PC-3 (cell line): ENCODE measurements at regions not wholly inside any gene's neighbourhood (a gene's known extent, or its start where the extent isn't known, plus 50 kb on each side); places are given as distances from the start of the nearest gene placed in this dataset.

ENCODE experiments used
- ATAC-seq: fragments of 200-7000 bp; cut with Tn5 transposase; 2 replicates; pipeline ENCODE4 v1.9.1; 2020; ENCODE audit warnings: mild to moderate bottlenecking, moderate library complexity
- BruUV-seq: library from RNA; stranded (reverse); fragments of 400-500 nt; replicated peaks from 2 replicates; lab custom pipeline; 2021; lab: Mats Ljungman, UMichigan
- CTCF ChIA-PET: fragments of 300-600 bp; sonication (Branson Sonifier 250); formaldehyde crosslinking; loops from one replicate; lab custom pipeline; 2022; ENCODE audit warnings: antibody characterized with exemption; lab: Charles Lee
- POLR2A ChIA-PET: fragments of 300-600 bp; sonication (Branson Sonifier 250); formaldehyde crosslinking; loops from one replicate; lab custom pipeline; 2022; ENCODE audit warnings: antibody characterized with exemption; ENCODE audit not compliant: unreplicated experiment; lab: Charles Lee
- DNase-seq: peaks from one replicate; pipeline ENCODE4 v3.0.0-alpha.2; 2015
- H2AFZ ChIP-seq: fragments of 300-600 bp; sonication (generic); 2 replicates; pipeline ENCODE4 v1.6.0; 2016; ENCODE audit warnings: antibody characterized with exemption, low read length
- H3F3A ChIP-seq: fragments of 300-600 bp; sonication (generic); one replicate; pipeline ENCODE4 v1.6.0; 2017; ENCODE audit warnings: antibody characterized with exemption, low read length, control low read depth, mild to moderate bottlenecking; ENCODE audit not compliant: unreplicated experiment
- H3K27ac ChIP-seq: fragments of 300-600 bp; sonication (generic); 2 replicates; pipeline ENCODE4 v1.5.1; 2016; ENCODE audit warnings: mild to moderate bottlenecking, low read length
- H3K27me3 ChIP-seq: fragments of 300-600 bp; sonication (generic); 2 replicates; pipeline ENCODE4 v1.6.1; 2016; ENCODE audit warnings: low read length, mixed read lengths
- H3K36me3 ChIP-seq: fragments of 300-600 bp; sonication (generic); 2 replicates; pipeline ENCODE4 v1.6.1; 2016; ENCODE audit warnings: low read depth, mixed run types, low read length, mixed read lengths
- H3K4me1 ChIP-seq: fragments of 300-600 bp; sonication (generic); 2 replicates; pipeline ENCODE4 v1.5.1; 2016; ENCODE audit warnings: low read length; ENCODE audit not compliant: insufficient read depth
- H3K4me2 ChIP-seq: fragments of 300-600 bp; sonication (generic); 2 replicates; pipeline ENCODE4 v1.6.0; 2016; ENCODE audit warnings: low read length
- H3K4me3 ChIP-seq: fragments of 300-600 bp; sonication (generic); 2 replicates; pipeline ENCODE4 v1.5.1; 2016; ENCODE audit warnings: mild to moderate bottlenecking, low read length, mixed read lengths
- H3K79me2 ChIP-seq: fragments of 300-600 bp; sonication (generic); 2 replicates; pipeline ENCODE4 v1.6.1; 2017; ENCODE audit warnings: low read length, mixed read lengths
- H3K9ac ChIP-seq: fragments of 300-600 bp; sonication (generic); 2 replicates; pipeline ENCODE4 v1.6.0; 2016; ENCODE audit warnings: mild to moderate bottlenecking, low read length
- H3K9me2 ChIP-seq: fragments of 300-600 bp; sonication (generic); replicated peaks from 2 replicates; pipeline ENCODE4 v1.6.1; 2016; ENCODE audit warnings: mixed run types, low read length, mixed read lengths
- H3K9me3 ChIP-seq: fragments of 300-600 bp; sonication (generic); 2 replicates; pipeline ENCODE4 v1.6.1; 2016; ENCODE audit warnings: low read length, mixed read lengths
- H4K20me1 ChIP-seq: fragments of 300-600 bp; sonication (generic); 2 replicates; pipeline ENCODE4 v1.6.1; 2016; ENCODE audit warnings: low read length, mixed read lengths
- EZH2 ChIP-seq: fragments of 300-600 bp; sonication (generic); IDR thresholded peaks from one replicate; pipeline ENCODE4 v1.6.1; 2017; ENCODE audit warnings: antibody characterized with exemption, mild to moderate bottlenecking, low read length; ENCODE audit not compliant: unreplicated experiment
- EZH2phosphoT487 ChIP-seq: fragments of 300-600 bp; sonication (generic); IDR thresholded peaks from 2 replicates; pipeline ENCODE4 v1.6.1; 2018; ENCODE audit warnings: mild to moderate bottlenecking, antibody characterized with exemption, low read length, borderline replicate concordance
- intact Hi-C: fragments of 100-400 bp; cut with micrococcal nuclease; formaldehyde crosslinking; loops from 2 replicates; pipeline ENCODE4 v1.9.0; 2023
- TF ChIP-seq, protein P1 (sequence below): fragments of 300-600 bp; sonication (generic); conservative IDR thresholded peaks from 2 replicates; pipeline ENCODE4 v1.5.1; 2017; ENCODE audit warnings: antibody characterized with exemption, low read depth, mild to moderate bottlenecking, low read length

DNA sequence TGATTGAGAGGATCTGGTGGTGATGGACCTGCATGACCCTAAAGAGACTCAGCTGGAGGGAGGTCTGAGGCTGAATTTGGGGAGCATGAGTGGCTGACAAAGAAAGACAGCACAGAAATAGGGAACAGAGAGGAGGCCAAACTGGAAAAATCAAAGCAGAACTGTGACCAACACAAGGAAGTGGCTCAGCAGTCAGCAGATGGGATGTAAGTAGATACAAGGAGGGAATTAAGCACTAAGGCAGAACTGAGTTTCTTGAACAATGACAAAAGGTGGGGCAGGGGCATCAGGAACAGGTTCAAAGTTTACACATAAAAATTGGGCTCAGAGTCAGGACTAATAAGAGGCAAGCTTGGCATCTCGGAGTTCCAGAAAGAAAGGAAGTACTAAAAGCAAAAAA is 144.3 kb upstream of the KLF3 start:
- H3K27ac ChIP-seq: no peak overlapping the region

DNA sequence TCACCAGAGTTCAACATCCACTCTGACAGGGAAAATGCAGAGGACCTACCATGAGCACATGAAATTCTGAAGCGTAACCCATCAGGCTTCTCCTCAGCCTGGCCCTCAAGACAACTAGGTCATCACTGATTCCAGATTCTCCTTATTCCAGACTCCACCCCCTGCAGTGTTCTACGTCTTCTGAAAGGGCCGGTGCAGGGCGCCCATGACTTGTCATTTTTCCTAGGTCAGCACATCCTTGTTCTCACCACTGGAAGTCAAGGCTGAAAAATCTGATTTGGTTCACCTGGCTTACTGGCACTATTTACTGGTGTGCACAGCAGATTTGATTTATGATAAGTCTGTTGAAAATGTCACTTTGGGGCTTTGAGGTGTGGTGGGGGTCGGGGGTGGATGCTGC is 140.9 kb upstream of the KLF3 start:
- DNase-seq (no peak), ATAC-seq (no peak)
- Histone ChIP-seq H3K27me3 (no peaks in the 10 kb centered on the region), H3K4me3 (no peak overlapping the region), H3K36me3 (no peaks in the 10 kb centered on the region), H3K9me2 (no peaks in the 10 kb centered on the region), H3K4me2 (no peak overlapping the region), H4K20me1 (no peaks in the 10 kb centered on the region), H3K27ac (no peak overlapping the region), H3K9ac (no peak overlapping the region), H3F3A (no peaks in the 10 kb centered on the region), H2AFZ (no peak overlapping the region), H3K79me2 (no peaks in the 10 kb centered on the region), H3K4me1 (no peaks in the 10 kb centered on the region), H3K9me3 (no peaks in the 10 kb centered on the region)
- intact Hi-C loops: no loop called here
- POLR2A ChIA-PET: no interaction called here
- TF ChIP-seq EZH2phosphoT487: no peak
- no peak for TF ChIP-seq EZH2
- TF ChIP-seq, protein P1, sequence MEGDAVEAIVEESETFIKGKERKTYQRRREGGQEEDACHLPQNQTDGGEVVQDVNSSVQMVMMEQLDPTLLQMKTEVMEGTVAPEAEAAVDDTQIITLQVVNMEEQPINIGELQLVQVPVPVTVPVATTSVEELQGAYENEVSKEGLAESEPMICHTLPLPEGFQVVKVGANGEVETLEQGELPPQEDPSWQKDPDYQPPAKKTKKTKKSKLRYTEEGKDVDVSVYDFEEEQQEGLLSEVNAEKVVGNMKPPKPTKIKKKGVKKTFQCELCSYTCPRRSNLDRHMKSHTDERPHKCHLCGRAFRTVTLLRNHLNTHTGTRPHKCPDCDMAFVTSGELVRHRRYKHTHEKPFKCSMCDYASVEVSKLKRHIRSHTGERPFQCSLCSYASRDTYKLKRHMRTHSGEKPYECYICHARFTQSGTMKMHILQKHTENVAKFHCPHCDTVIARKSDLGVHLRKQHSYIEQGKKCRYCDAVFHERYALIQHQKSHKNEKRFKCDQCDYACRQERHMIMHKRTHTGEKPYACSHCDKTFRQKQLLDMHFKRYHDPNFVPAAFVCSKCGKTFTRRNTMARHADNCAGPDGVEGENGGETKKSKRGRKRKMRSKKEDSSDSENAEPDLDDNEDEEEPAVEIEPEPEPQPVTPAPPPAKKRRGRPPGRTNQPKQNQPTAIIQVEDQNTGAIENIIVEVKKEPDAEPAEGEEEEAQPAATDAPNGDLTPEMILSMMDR: no peak
- no TSS peak for BruUV-seq
- CTCF ChIA-PET: no interaction called here

More for the DNA sequence above, 144.3 kb upstream of the KLF3 start:
- DNase-seq (no peak), ATAC-seq (no peak)
- ChIA-PET POLR2A (no interaction called here), CTCF (no interaction called here)
- Histone ChIP-seq H4K20me1 (no peaks in the 10 kb centered on the region), H3F3A (no peaks in the 10 kb centered on the region), H3K9me2 (no peaks in the 10 kb centered on the region), H3K4me1 (no peaks in the 10 kb centered on the region), H3K4me2 (no peak overlapping the region), H3K9me3 (no peaks in the 10 kb centered on the region), H3K27me3 (no peaks in the 10 kb centered on the region), H3K79me2 (no peaks in the 10 kb centered on the region), H3K9ac (no peak overlapping the region), H3K4me3 (no peak overlapping the region), H2AFZ (no peak overlapping the region), H3K36me3 (no peaks in the 10 kb centered on the region)
- intact Hi-C loops: loop anchor here (10.0 kb wide), 1 partner anchor 155 kb away; no protein-coding TSS in a partner anchor
- TF ChIP-seq, protein P1: no peak
- TF ChIP-seq EZH2: no peak
- no peak for TF ChIP-seq EZH2phosphoT487
- no TSS peak for BruUV-seq

DNA sequence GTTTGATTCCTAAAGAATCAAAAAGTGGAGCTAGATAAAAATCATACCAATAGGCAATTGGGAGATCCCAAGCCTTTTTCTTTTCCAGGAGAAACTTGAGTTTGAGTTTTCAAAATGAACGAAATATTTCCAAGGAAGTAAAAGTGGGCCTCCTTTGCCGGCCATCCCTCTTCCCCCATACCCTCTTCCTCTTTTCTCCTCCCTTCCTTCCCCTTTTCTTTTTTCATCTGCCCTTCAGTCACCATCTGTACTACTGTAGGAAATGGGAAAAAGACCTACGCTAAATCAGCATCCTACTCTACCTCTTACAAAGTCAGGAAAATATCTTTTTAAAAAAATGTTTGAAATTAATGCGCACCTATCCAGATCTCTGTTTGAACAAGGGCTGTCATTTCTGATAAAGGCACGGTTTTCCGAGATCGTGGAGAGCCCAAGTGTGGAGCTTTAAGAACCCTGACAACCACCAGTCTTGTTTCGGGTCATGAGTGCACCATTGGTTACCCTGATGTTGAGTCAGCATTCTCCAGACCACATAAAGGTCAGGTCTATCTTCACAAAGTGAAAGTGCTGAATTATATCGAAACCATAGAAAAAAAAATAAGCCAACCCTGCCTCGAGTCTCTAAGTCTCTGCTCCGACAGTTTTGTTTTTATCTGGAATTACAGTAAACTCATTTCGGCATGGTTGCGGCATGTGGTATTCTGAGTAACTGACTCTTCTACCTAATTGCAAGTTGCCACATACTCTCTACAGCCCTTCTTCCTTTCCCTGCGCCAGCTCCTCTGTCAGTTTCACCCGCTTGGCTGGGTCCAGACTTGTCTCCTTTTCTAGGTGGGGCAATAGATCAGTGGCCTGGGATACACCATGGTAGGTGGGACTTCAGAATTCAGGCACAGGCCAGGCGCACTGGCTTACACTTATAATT is 140.2 kb upstream of the KLF3 start:
- Histone ChIP-seq H3K9me2 (no peaks in the 10 kb centered on the region), H3K9ac (no peak overlapping the region), H3K27ac (no peak overlapping the region), H3K4me1 (no peaks in the 10 kb centered on the region), H3K79me2 (no peaks in the 10 kb centered on the region), H3K4me2 (no peak overlapping the region), H4K20me1 (no peaks in the 10 kb centered on the region), H3F3A (no peaks in the 10 kb centered on the region), H3K4me3 (no peak overlapping the region), H3K27me3 (no peaks in the 10 kb centered on the region), H3K36me3 (no peaks in the 10 kb centered on the region), H3K9me3 (no peaks in the 10 kb centered on the region), H2AFZ (no peak overlapping the region)
- no peak for DNase-seq
- no TSS peak for BruUV-seq
- TF ChIP-seq, protein P1: no peak
- no peak for TF ChIP-seq EZH2phosphoT487
- no peak for TF ChIP-seq EZH2
- intact Hi-C loops: no loop called here
- ATAC-seq: no peak
- ChIA-PET CTCF (no interaction called here), POLR2A (no interaction called here)
